GM18505 (cell line): ENCODE measurements at regions not wholly inside any gene's neighbourhood (a gene's known extent, or its start where the extent isn't known, plus 50 kb on each side); places are given as distances from the start of the nearest gene placed in this dataset.
"Not testable (repeated sequence)": the region's sequence is repeated elsewhere in the genome, so short reads cannot be mapped to it uniquely, and the experiment has no call there.

Experiments used
- ATAC-seq: cut with Tn5 transposase; IDR thresholded peaks from one replicate; pipeline ENCODE4 v1.9.1; 2021; ENCODE audit not compliant: unreplicated experiment
- POLR2A ChIP-seq: IDR thresholded peaks from 4 replicates; pipeline ENCODE4 v1.6.1; 2011; ENCODE audit warnings: borderline replicate concordance; ENCODE audit not compliant: insufficient read depth, insufficient read length; ENCODE audit errors: extremely low read depth

- TF ChIP-seq POLR2A: no peak
- no peak for ATAC-seq
Observed at GRCh38 chr5:114097570-114097969, 264.3 kb upstream of the KCNN2 start.

- no peak for ATAC-seq
- TF ChIP-seq POLR2A: no peak
Observed at GRCh38 chr5:114099161-114099560, 262.7 kb upstream of the KCNN2 start.

GRCh38 chr5:114101153-114101552, 260.7 kb upstream of the KCNN2 start:
- no peak for TF ChIP-seq POLR2A
- ATAC-seq: peak; percentile 69

GRCh38 chr5:114113604-114114003, 248.3 kb upstream of the KCNN2 start:
- TF ChIP-seq POLR2A: no peak
- no peak for ATAC-seq

- no peak for TF ChIP-seq POLR2A
- no peak for ATAC-seq
Observed at GRCh38 chr5:114116981-114117380, 244.9 kb upstream of the KCNN2 start.

GRCh38 chr5:114118511-114118910, 243.4 kb upstream of the KCNN2 start:
- no peak for ATAC-seq
- no peak for TF ChIP-seq POLR2A

- no peak for ATAC-seq
- no peak for TF ChIP-seq POLR2A
Observed at GRCh38 chr5:114120166-114120565, 241.7 kb upstream of the KCNN2 start.

- no peak for TF ChIP-seq POLR2A
- ATAC-seq: no peak
Observed at GRCh38 chr5:114122852-114123251, 239.0 kb upstream of the KCNN2 start.

- ATAC-seq: no peak
Observed at GRCh38 chr5:114123654-114124053, 238.2 kb upstream of the KCNN2 start.

GRCh38 chr5:114146398-114146797, 215.5 kb upstream of the KCNN2 start:
- TF ChIP-seq POLR2A: no peak
- no peak for ATAC-seq

More at GRCh38 chr5:114123654-114124053, 238.2 kb upstream of the KCNN2 start:
- TF ChIP-seq POLR2A: no peak

- no peak for TF ChIP-seq POLR2A
- no peak for ATAC-seq
Observed at GRCh38 chr5:114148253-114148652, 213.6 kb upstream of the KCNN2 start.

- not testable (repeated sequence) for ATAC-seq
Observed at GRCh38 chr5:114148728-114149127, 213.1 kb upstream of the KCNN2 start.

- no peak for TF ChIP-seq POLR2A
- ATAC-seq: no peak
Observed at GRCh38 chr5:114152656-114153360, 209.1 kb upstream of the KCNN2 start.

GRCh38 chr5:114153392-114153791, 208.5 kb upstream of the KCNN2 start:
- no peak for TF ChIP-seq POLR2A
- no peak for ATAC-seq

- TF ChIP-seq POLR2A: no peak
- no peak for ATAC-seq
Observed at GRCh38 chr5:114153833-114154232, 208.0 kb upstream of the KCNN2 start.
